Activated CD8-positive, alpha-beta memory T cell treated with anti-CD3 and anti-CD28 coated beads, Interleukin-2, amount 50 U/mL, for 4 hours (primary cell): ENCODE measurements at regions not wholly inside any gene's neighbourhood (a gene's known extent, or its start where the extent isn't known, plus 50 kb on each side); places are given as distances from the start of the nearest gene placed in this dataset.
"Not testable (repeated sequence)": the region's sequence is repeated elsewhere in the genome, so short reads cannot be mapped to it uniquely, and the experiment has no call there.

Experiments
- DNase-seq: peaks from one replicate; pipeline ENCODE4 v3.0.0-alpha.2; 2020

- DNase-seq: no peak
These were observed 129.5 kb downstream of the B3GNT2 start for GRCh38 chr2:62325398-62325797.

DNA sequence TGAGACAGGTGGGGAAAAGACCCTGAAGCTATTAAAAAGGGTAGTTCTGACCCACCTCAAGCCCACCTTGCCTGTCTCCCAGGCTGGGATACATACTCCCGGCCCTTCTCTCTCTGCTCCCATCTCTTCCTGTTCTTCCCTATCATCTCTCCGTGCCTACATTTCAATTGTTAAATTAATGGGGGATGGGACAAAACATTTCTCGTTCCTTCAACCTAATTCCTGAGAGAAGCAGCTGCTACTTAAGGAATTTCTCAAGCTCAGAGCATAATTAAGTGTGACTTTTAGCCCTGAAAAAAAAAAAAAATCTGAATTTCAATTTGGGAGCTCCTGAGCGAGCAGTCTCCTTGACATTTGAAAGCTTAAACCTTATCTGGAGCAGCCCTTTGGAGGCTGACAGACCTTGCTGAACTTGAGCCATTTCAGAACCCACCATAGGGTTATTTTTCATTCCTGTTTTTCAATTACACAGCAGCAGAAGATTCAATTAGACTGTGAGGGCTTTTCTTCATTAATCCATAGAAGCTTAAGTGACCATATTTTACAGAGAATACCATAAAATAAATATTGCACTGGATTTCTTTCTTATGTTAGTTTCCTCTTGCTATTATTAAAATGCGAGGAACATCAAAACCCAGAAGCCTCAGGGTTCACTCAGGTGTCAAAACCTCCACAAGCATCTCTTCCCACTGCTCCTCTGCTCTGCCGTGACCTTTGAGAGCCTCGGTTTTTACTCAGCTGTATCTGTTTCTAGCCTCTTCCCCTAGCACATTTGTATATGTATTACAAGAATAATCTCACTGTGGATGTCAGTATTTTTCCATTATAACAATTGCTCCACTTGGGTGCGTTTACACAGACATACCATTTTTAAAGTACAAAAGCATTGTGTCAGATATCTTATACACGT lies 125.7 kb downstream of the B3GNT2 start:
- no peak for DNase-seq

DNA sequence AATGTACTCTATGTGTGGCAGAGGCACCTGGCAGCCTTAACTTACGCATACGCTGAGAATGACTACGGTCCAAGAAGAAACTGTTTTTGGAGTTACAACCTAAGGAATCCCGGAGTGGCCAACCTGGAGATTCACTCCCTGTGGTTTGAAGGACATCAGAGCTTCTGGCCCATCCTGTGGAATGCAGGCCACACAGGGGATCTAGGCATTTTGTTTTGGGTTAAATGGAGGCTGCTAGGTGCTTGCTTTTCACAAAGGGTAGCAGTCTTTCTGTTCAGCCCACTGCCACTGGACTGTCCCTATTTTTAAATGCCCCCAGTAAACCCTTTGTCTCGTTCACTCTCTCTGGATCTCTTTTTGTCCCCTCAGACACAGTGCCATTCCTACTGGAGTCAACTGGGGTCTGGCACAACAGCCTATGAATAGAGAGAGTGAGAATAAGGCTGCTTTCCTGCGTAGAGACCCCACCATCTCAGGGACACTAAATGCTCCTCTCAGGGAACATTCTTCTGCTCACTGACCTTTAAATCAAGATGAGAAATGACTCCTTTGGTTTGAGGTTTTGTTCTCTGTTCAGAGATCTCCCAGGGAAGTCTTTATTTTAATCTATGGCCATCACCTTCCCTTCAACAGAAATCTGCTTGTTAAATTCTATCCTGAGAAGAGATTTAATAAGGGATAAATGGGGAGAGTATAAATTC lies 124.9 kb downstream of the B3GNT2 start:
- DNase-seq: no peak

DNA sequence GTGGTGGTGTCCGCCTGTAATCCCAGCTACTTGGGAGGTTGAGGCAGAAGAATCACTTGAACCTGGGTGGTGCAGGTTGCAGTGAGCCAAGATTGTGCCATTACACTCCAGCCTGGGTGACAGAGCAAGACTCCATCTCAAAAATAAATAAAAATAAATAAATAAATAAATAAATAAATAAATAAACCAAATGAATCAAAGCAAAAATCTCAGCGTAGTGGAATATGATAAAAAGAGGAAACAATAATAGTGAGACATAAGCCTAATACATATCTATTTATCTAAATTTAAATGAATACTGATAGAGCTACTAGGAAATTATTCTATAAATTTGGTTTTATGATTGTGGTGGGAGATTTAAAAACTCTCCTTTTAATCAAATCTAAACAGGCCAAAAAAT lies 124.2 kb downstream of the B3GNT2 start:
- not testable (repeated sequence) for DNase-seq

DNA sequence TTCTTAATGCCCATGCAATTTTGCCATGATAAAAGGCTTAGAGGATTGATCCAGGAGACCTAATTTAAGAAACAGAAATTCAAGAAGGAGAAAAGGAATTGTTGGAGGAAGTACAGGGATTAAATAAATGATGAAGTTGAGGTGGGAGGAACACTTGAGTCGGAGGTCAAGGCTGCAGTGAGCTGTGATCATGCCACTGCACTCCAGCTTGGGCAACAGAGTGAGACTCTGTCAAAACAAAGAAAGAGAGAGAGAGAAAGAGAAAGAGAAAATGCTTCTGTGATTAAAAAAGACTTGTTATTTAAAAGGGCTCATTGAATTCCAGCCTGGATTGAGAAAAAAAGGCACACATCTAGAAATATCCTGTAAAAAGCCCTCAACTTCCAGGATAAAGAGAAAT lies 123.2 kb downstream of the B3GNT2 start:
- DNase-seq: no peak

- DNase-seq: no peak
These were observed 119.6 kb downstream of the B3GNT2 start for GRCh38 chr2:62315476-62315875.

- no peak for DNase-seq
These were observed 118.4 kb downstream of the B3GNT2 start for GRCh38 chr2:62314291-62314690.

GRCh38 chr2:62313449-62314227 lies 117.7 kb downstream of the B3GNT2 start:
- DNase-seq: peak; percentile 35

- peak; percentile 40 for DNase-seq
These were observed 113.7 kb downstream of the B3GNT2 start for GRCh38 chr2:62309465-62310091.

DNA sequence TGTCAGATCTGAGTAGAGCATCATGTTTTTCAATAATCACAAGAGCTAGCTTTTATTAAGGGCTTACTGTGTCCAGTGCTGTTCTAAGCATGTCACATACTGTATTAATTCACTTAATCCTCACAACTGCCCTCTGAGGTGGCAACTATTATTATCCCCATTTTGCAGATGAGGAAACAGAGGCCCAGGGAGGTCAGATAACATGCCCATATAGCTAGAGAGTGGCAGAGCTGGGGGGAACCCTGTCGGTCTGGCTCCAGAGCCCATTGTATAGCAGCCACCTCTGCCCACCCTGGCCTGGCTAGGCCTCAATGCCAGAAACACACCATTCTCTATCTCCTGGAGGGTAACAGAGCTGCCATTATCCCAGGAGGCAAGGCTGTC lies 113.2 kb downstream of the B3GNT2 start:
- DNase-seq: no peak

DNA sequence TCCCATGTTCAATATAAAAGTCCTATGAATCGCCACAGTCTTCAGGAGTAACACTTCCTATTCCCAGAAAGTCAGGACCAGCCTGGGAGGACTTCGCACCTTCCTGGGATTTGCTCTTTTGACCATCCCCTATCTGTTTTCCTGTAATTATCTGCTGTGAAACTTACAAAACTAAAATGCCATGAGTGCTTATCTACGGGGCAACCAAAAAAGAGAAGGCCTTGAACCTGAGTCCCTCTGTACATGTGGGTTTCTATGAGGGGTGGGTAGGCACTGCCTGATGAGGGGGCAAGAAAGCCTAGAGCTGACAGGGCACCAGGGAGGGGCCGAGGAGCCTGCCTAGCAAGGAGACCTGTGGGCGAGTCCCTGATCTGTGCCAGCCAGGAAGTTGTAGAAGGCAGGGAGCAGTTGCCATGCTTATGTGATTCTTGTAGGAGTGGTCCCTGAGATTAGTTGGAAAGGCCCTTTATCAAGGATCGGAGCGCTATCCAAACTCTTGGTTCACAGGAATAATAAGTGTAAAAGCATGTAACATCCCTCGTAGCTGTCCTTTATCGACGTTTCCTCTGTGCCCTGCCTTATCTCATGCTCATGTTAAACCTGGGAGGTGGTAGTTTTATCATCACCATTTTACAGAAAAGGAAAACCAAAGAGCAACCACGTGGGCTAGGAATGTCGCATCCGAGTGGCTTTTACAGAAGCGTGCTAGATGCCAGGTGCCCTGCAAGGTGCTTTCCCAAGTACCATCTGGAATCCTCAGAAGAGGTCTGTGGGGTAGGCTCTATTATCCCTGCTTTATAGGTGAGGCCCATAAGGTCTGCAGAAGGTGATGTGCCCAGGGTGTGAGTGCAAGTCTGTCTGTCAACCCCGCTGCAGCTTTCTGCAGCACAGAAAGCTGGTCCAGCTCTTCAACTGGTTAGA lies 111.8 kb downstream of the B3GNT2 start:
- DNase-seq: no peak

DNA sequence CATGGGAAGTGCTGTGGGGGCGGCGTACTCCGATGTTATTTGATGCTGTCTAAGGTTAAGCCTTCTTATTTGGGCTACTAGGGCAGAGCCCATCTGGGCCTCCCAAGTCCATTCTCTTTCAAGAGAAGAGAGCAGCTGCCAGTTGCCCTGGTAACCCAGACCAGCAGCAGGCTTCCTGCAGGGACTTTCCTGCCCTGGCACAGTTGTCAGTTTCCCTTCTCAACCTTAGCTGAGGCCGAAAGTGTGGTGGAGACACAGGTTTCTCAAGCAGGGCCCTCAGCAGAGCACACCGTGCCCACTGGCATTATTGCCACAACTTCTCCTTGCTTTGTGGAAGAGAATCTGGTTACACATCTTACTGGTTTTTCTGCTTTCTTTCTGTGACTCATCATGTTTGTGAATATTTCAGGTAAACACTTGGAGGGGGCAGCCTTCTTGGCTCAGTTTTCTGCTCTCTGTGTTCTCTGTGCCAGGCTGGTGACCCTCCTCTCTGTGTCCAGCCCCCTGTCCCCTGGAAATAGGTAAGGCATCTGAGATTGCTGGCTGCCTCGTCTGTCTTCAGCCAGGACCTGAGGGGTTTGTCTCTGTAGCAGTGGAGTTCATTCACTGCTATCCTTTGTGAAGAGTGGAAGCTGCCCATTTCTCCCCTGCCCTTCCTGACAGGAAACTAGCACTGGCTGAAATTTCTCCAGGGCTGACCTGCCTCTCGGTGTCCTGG lies 111.0 kb downstream of the B3GNT2 start:
- DNase-seq: peak; percentile 32

- DNase-seq: peak; percentile 81
These were observed 109.7 kb downstream of the B3GNT2 start for GRCh38 chr2:62305421-62306176.

DNA sequence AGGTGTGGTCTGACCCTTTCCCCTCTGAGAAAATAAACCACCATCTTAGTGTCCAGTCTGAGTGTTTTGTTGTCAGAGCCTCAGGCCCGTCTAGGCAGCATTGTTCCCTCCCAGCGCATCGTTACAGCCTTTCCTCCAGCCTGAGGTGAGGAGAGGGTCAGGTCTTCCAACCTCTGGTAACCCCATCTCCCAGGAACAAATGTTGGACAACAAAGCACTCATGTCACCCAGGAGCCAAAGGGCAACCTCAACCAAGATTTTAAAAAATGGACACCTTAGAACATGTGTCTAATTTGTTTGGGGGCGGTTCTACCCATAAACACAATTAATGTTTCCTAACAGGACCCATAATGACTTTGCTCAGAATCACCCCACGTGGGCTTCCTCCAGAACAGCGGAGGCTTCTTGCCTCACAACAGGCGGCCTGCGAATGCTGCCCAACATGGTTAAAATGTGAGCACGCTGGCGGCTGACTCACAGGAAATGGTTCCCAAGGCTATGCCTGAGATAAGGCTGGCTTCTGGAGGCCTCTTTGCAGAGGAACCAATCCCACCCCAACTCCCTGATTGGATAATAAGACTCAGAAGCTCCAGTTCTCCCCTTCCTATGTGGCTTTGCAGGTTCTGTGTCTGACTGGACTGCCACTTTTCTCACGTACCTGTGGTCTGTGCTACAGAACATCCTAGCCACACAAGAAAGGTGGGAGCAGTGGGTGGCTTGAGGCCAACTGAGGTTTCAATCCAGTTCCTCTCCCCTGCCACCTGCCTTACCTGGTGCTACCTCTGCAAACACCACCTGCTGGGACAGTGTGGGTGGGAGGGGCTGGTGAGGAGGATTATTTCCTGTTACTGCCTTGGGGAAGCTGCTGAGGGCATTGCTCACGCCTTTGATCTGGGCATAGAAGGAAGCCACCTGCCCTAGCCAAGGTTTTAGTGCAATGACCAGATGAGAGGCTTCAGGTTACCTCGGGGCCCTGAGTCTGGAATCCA lies 108.8 kb downstream of the B3GNT2 start:
- DNase-seq: peak; percentile 61

DNA sequence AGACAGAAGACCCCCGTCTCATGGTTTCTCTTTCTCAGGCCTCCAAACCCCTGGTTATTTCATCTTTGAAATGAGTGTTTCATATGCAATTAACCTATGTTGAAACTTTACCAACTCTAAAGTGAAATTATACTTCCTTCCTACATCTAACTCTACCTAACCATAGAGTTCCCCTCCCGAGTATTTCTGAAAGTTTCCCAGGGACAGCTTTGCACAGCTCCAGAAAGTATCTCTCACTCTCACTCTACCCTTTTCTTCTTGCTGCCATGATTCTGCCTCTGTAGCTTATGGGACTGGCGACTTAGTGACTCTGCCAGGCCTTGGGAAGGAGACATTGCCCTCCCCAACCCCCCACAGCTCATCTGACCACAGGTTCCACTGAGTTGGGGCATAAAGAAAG lies 107.9 kb downstream of the B3GNT2 start:
- no peak for DNase-seq

DNA sequence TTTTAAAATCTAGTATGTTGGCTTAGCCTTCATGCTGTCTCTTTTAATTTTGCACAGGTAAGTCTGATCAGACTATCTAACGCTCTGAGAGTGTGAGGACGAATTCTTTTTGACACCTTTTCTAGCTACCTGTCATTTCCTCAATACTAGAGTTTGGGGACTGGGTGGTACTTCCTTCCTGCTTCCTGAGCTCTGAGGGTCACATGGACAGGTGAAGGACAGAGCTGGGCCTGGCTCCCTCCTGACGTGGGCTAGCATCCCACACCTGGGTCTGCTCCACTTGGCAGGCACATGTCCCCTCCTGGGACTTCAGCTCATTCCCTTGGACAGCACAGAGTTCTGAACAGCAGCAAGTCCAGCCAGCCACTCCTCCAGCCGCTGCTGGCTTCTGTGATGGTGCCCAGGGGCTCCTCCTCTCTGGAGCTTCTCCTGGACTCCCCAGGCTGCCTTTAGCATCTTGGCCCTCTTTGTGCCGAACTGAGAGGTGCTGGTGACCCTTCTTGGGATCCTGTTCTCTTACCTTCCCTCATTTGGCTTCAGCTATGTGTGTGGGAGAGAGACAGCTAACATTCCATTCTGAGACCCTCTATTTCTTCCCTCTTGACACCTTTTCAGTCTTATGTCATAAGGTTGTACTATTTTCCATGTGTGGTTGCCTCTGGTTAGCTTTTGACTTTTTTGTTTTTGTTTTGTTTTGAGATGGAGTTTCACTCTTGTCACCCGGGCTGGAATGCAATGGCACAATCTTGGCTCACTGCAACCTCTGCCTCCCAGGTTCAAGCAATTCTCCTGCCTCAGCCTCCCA lies 106.9 kb downstream of the B3GNT2 start:
- DNase-seq: no peak

- DNase-seq: no peak
These were observed 105.0 kb downstream of the B3GNT2 start for GRCh38 chr2:62300925-62301324.

GRCh38 chr2:62297624-62298010 lies 101.7 kb downstream of the B3GNT2 start:
- DNase-seq: no peak
